Bronchial epithelial cell (primary cell): ENCODE measurements at regions not wholly inside any gene's neighbourhood (a gene's known extent, or its start where the extent isn't known, plus 50 kb on each side); places are given as distances from the start of the nearest gene placed in this dataset.

Experiments
- DNase-seq: peaks from one replicate; pipeline ENCODE4 v3.0.0-alpha.2; 2010; ENCODE audit warnings: low read depth
- FAIRE-seq: peaks from 2 replicates; lab custom pipeline; 2011; peaks lifted over from hg19 to GRCh38; lab: Jason Lieb, UNC
- H3K27me3 ChIP-seq: 2 replicates; pipeline ENCODE4 v1.5.1; 2011; ENCODE audit warnings: low read length; ENCODE audit not compliant: control insufficient read depth, insufficient read depth
- H3K36me3 ChIP-seq: 2 replicates; pipeline ENCODE4 v1.5.1; 2011; ENCODE audit warnings: low read length; ENCODE audit not compliant: control insufficient read depth, insufficient read depth
- H3K4me3 ChIP-seq: 2 replicates; pipeline ENCODE4 v1.5.1; 2011; ENCODE audit warnings: mild to moderate bottlenecking, low read depth, low read length, control low read depth
- TF ChIP-seq, protein P1 (sequence below): IDR thresholded peaks from 2 replicates; pipeline ENCODE4 v1.5.1; 2011; ENCODE audit warnings: mild to moderate bottlenecking, moderate library complexity, low read length, control low read depth, inconsistent platforms; ENCODE audit not compliant: insufficient read depth, severe bottlenecking

DNA sequence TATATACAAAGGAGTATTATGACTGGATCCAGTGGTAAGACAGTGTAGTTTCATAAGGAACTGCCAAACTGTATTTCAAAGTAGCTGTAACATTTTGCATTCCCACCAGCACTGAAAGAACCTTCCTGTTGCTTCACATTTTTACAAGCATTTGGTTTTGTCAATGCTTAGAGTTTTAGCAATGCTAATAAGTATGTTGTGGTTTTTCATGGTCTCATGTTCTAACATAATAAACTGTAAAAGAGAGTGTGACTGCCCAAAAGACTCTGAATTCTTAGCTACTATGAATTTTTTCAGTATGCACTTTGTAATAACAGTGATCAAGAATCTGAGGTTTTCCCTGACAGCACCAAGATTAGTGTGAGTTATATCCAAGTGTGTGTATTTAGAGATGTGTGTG lies 604.2 kb downstream of the XIRP2 start:
- Histone ChIP-seq H3K27me3 (peaks cover 2% of the 10 kb centered on the region), H3K36me3 (no peaks in the 10 kb centered on the region), H3K4me3 (no peak overlapping the region)
- TF ChIP-seq, protein P1, sequence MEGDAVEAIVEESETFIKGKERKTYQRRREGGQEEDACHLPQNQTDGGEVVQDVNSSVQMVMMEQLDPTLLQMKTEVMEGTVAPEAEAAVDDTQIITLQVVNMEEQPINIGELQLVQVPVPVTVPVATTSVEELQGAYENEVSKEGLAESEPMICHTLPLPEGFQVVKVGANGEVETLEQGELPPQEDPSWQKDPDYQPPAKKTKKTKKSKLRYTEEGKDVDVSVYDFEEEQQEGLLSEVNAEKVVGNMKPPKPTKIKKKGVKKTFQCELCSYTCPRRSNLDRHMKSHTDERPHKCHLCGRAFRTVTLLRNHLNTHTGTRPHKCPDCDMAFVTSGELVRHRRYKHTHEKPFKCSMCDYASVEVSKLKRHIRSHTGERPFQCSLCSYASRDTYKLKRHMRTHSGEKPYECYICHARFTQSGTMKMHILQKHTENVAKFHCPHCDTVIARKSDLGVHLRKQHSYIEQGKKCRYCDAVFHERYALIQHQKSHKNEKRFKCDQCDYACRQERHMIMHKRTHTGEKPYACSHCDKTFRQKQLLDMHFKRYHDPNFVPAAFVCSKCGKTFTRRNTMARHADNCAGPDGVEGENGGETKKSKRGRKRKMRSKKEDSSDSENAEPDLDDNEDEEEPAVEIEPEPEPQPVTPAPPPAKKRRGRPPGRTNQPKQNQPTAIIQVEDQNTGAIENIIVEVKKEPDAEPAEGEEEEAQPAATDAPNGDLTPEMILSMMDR = no peak
- DNase-seq = no peak
- no peak for FAIRE-seq

DNA sequence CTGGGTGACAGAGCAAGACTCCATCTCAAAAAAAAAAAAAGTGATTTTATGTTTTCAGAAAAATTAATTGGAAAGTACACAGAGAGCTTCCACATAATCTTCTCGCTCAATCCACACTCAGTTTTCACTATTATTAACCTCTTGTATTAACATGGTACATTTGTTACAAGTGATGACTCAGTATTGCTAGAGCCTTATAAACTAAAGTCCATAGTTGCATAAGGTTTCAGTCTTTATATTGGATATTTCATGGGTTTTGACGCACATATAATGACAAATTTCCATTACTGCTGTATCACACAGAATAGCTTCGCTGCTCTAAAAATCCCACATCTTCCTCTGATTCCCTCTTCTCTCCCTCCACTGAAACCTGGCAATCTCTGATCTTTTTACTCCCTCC lies 603.5 kb downstream of the XIRP2 start:
- no peaks in the 10 kb centered on the region for H3K36me3 ChIP-seq
- TF ChIP-seq, protein P1 = no peak
- H3K4me3 ChIP-seq = no peak overlapping the region
- DNase-seq (no peak), FAIRE-seq (no peak)
- peaks cover 2% of the 10 kb centered on the region for H3K27me3 ChIP-seq

DNA sequence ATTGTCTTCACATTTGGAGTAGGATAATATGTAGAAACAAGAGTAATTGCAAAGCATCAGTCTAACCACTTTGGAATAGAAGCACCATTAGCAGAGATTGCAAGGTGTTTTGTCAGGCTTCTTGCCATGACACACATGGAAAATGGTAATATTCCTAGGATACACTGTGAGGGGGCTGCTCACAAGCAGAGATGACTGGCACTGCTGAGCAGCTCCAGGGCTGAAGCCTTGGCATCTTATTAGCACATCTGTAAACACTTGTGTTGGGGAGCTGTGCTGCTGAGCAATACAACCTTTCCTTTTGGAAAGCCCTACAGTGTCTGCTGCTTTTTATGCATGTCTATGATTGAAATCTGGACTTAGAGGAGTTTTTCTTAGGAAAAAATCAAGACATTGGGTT lies 602.2 kb downstream of the XIRP2 start:
- H3K27me3 ChIP-seq = peaks cover 2% of the 10 kb centered on the region
- no peak for DNase-seq
- no peak for FAIRE-seq
- TF ChIP-seq, protein P1 = no peak
- no peak overlapping the region for H3K4me3 ChIP-seq
- H3K36me3 ChIP-seq = no peaks in the 10 kb centered on the region

DNA sequence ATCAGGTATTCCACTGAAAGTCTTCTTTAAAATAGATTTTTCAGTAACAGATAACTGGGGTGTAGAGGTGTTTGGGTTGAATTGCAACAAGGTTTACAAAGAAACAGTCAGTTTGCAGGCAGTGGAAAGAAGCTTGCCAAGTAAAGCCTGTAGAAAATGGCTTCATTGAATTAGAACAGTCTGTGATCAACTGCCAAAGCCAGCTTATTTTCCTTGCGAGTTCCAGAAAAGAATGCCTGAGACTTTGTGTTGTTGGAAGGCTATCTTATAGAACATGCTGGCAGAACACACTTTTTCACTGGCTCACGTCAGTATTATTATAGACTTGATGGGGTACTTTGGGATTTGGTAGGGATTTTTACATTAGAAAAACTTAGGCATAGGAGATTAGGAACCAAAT lies 601.0 kb downstream of the XIRP2 start:
- FAIRE-seq = no peak
- DNase-seq = no peak
- TF ChIP-seq, protein P1 = no peak

DNA sequence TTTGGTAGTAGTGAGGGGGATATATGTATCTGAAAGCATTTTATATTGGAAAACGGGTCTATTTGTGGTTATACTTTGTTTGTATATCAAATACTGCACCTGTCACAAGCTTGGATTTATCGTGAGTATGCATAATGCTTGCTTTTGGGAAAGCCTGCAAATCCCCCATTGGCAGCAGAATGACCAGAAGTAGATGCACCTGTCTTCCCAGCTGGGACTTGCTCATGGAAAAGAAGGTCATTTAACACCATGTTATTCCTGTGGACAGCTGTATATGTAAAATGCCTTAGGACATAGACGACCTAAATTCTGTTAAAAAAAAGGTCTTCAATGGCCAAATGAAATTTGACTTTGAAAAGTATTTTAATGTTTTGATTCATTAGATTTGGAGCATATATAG lies 599.4 kb downstream of the XIRP2 start:
- Histone ChIP-seq H3K27me3 (peaks cover 2% of the 10 kb centered on the region), H3K4me3 (no peak overlapping the region), H3K36me3 (no peaks in the 10 kb centered on the region)
- FAIRE-seq (no peak), DNase-seq (no peak)
- TF ChIP-seq, protein P1 = no peak

More for the DNA sequence above, 601.0 kb downstream of the XIRP2 start:
- Histone ChIP-seq H3K4me3 (no peak overlapping the region), H3K36me3 (no peaks in the 10 kb centered on the region), H3K27me3 (peaks cover 2% of the 10 kb centered on the region)

DNA sequence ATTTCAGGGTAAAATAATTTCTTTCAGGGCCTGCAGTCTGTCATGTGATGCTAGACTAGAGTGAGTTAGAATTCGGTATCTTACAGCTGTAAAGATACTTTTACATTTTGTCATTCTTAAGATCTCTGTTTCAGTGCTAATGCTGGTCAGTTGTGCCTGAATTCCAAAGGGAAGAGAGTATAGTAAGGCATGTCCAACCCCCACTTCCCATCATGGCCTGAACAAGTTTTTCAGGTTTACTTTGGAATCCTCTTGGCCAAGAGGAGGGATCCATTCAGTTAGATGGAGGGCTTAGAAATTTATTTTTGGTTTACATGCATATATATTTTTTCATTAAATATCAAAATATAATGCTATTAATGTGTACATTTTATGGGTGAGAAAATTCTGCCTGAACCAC lies 596.6 kb downstream of the XIRP2 start:
- no peak overlapping the region for H3K4me3 ChIP-seq
- FAIRE-seq = no peak
- peaks cover 2% of the 10 kb centered on the region for H3K27me3 ChIP-seq
- TF ChIP-seq, protein P1 = no peak
- peak; percentile 13 for DNase-seq
- H3K36me3 ChIP-seq = no peaks in the 10 kb centered on the region
